OCI-LY3 (cell line): ENCODE measurements at regions not wholly inside any gene's neighbourhood (a gene's known extent, or its start where the extent isn't known, plus 50 kb on each side); places are given as distances from the start of the nearest gene placed in this dataset.
A peak's percentile ranks its signal among the peaks of the same experiment; 100 is the strongest.

Source experiments
- CTCF ChIP-seq: fragments of 200-600, 300-600 bp; sonication (generic); IDR thresholded peaks from 2 replicates; pipeline ENCODE4 v1.5.1; 2014; ENCODE audit warnings: antibody characterized with exemption, low read length, low read depth
- EZH2phosphoT487 ChIP-seq: fragments of 200-600 bp; shearing (Covaris generic); IDR thresholded peaks from 2 replicates; pipeline ENCODE4 v1.6.1; 2018; ENCODE audit warnings: antibody characterized with exemption, mixed run types, low read depth

GRCh38 chr3:71987089-71987735, 202.3 kb upstream of the PROK2 start:
- TF ChIP-seq CTCF (0 out of 2 replicates have a peak, but pooled peaks have one; percentile 8), EZH2phosphoT487 (no peak)
